ENCODE measurements at regions not wholly inside any gene's neighbourhood (a gene's known extent, or its start where the extent isn't known, plus 50 kb on each side); places are given as distances from the start of the nearest gene placed in this dataset.
"Not testable (repeated sequence)": the region's sequence is repeated elsewhere in the genome, so short reads cannot be mapped to it uniquely, and the experiment has no call there.

DNA sequence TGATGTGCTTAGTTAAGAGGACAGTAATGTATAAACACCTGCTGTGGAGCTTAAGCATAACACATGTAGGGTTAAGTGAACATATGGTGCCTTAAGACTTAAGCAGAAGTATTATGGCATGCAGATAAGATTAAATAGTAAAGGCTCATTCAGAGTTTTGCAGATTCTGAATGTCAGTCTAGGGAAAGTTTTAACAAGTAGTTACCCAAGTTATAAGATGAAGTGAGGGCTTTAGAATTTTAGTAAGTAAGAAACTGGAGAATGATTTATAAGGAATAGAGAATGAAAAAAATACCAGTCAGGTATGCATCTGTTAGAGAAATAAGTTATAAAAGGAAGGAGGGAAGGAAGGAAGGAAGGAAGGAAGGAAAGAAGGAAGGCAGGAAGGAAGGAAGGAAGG, 902.1 kb downstream of the TRAM1L1 start:
- Histone ChIP-seq H3K4me3 (replicated peaks in 1 of 4; ENCODE audit: control extremely low read depth in 1 of 4, insufficient read depth in 1 of 4, low read depth in 3 of 4, low read length in 4 of 4) (no peak overlapping the region), H3K27me3 (ENCODE audit: control insufficient read depth, insufficient read depth, low read length) (no peaks in the 10 kb centered on the region), H3K4me2 (ENCODE audit: extremely low read depth, insufficient read depth, low read length) (no peak overlapping the region), H3K9ac (ENCODE audit: insufficient read depth, low read length) (no peak overlapping the region), H4K20me1 (ENCODE audit: control insufficient read depth, extremely low read depth, insufficient read depth, low read length) (no peaks in the 10 kb centered on the region), H3K4me1 (ENCODE audit: control insufficient read depth, extremely low read depth, insufficient read depth, low read length) (no peaks in the 10 kb centered on the region), H3K27ac (ENCODE audit: insufficient read depth, low read length) (no peak overlapping the region), H3K79me2 (ENCODE audit: control insufficient read depth, insufficient read depth, low read length) (no peaks in the 10 kb centered on the region), H2AFZ (ENCODE audit: low read length) (no peak overlapping the region), H3K9me3 (ENCODE audit: control insufficient read depth, insufficient read depth, low read depth, low read length) (no peaks in the 10 kb centered on the region), H3K36me3 (ENCODE audit: control insufficient read depth, insufficient read depth, low read length) (no peaks in the 10 kb centered on the region)
- no peak for TF ChIP-seq EZH2 (IDR thresholded peaks at IDR 0.05; ENCODE audit: low read length, missing control alignments)
- no peak for TF ChIP-seq CTCF (conservative IDR thresholded peaks at IDR 0.05 in 1 of 2, IDR thresholded peaks at IDR 0.05 in 1 of 2; ENCODE audit: low read depth in 1 of 2, low read length in 2 of 2)
- DNase-seq (ENCODE audit: low read depth in 2 of 2): no peak

GRCh38 chr4:116180157-116180601, 905.2 kb downstream of the TRAM1L1 start:
- Histone ChIP-seq H4K20me1 (ENCODE audit: control insufficient read depth, extremely low read depth, insufficient read depth, low read length) (no peaks in the 10 kb centered on the region), H3K9ac (ENCODE audit: insufficient read depth, low read length) (no peak overlapping the region), H3K27me3 (ENCODE audit: control insufficient read depth, insufficient read depth, low read length) (no peaks in the 10 kb centered on the region), H3K27ac (ENCODE audit: insufficient read depth, low read length) (no peak overlapping the region), H3K9me3 (ENCODE audit: control insufficient read depth, insufficient read depth, low read depth, low read length) (no peaks in the 10 kb centered on the region), H3K36me3 (ENCODE audit: control insufficient read depth, insufficient read depth, low read length) (no peaks in the 10 kb centered on the region), H3K4me2 (ENCODE audit: extremely low read depth, insufficient read depth, low read length) (no peak overlapping the region), H3K4me3 (replicated peaks in 1 of 4; ENCODE audit: control extremely low read depth in 1 of 4, insufficient read depth in 1 of 4, low read depth in 3 of 4, low read length in 4 of 4) (no peak overlapping the region), H3K79me2 (ENCODE audit: control insufficient read depth, insufficient read depth, low read length) (no peaks in the 10 kb centered on the region), H3K4me1 (ENCODE audit: control insufficient read depth, extremely low read depth, insufficient read depth, low read length) (no peaks in the 10 kb centered on the region), H2AFZ (ENCODE audit: low read length) (no peak overlapping the region)
- peak in 1 of 2 donors; percentile 0 for DNase-seq (ENCODE audit: low read depth in 2 of 2)
- TF ChIP-seq EZH2 (IDR thresholded peaks at IDR 0.05; ENCODE audit: low read length, missing control alignments): no peak
- TF ChIP-seq CTCF (conservative IDR thresholded peaks at IDR 0.05 in 1 of 2, IDR thresholded peaks at IDR 0.05 in 1 of 2; ENCODE audit: low read depth in 1 of 2, low read length in 2 of 2): peak in 1 of 2 donors; percentile 13

- not testable (repeated sequence) for H3K4me3 ChIP-seq (replicated peaks in 1 of 4; ENCODE audit: control extremely low read depth in 1 of 4, insufficient read depth in 1 of 4, low read depth in 3 of 4, low read length in 4 of 4); DNase-seq (ENCODE audit: low read depth in 2 of 2); H3K9me3 ChIP-seq (ENCODE audit: control insufficient read depth, insufficient read depth, low read depth, low read length); H3K36me3 ChIP-seq (ENCODE audit: control insufficient read depth, insufficient read depth, low read length); H3K27me3 ChIP-seq (ENCODE audit: control insufficient read depth, insufficient read depth, low read length); H2AFZ ChIP-seq (ENCODE audit: low read length); H3K4me1 ChIP-seq (ENCODE audit: control insufficient read depth, extremely low read depth, insufficient read depth, low read length); H3K79me2 ChIP-seq (ENCODE audit: control insufficient read depth, insufficient read depth, low read length); H3K27ac ChIP-seq (ENCODE audit: insufficient read depth, low read length); H3K9ac ChIP-seq (ENCODE audit: insufficient read depth, low read length); H4K20me1 ChIP-seq (ENCODE audit: control insufficient read depth, extremely low read depth, insufficient read depth, low read length); H3K4me2 ChIP-seq (ENCODE audit: extremely low read depth, insufficient read depth, low read length)
Observed at GRCh38 chr4:116151371-116151770, 934.0 kb downstream of the TRAM1L1 start.
